Nephron (organoid): ENCODE measurements at regions not wholly inside any gene's neighbourhood (a gene's known extent, or its start where the extent isn't known, plus 50 kb on each side); places are given as distances from the start of the nearest gene placed in this dataset.
A peak's percentile ranks its signal among the peaks of the same experiment; 100 is the strongest.

ENCODE experiments used
- H3K27ac Mint-ChIP-seq, 3 experiments: 2 replicates each; pipeline ENCODE4 v1.8.0; 2020; ENCODE audit warnings: mixed read lengths in 3 of 3, mild to moderate bottlenecking in 2 of 3, moderate library complexity in 1 of 3
- H3K27me3 Mint-ChIP-seq: 2 replicates; pipeline ENCODE4 v1.8.0; 2021; ENCODE audit warnings: low read depth, mild to moderate bottlenecking, moderate library complexity, mixed read lengths
- H3K36me3 Mint-ChIP-seq: 2 replicates; pipeline ENCODE4 v1.8.0; 2020; ENCODE audit warnings: low read depth, mixed read lengths
- H3K4me1 Mint-ChIP-seq: 2 replicates; pipeline ENCODE4 v1.8.0; 2020; ENCODE audit warnings: mixed read lengths
- H3K4me3 Mint-ChIP-seq, 3 experiments: 2 replicates each; pipeline ENCODE4 v1.8.0; 2020; ENCODE audit warnings: mild to moderate bottlenecking in 3 of 3, mixed read lengths in 3 of 3, moderate library complexity in 2 of 3
- H3K9me3 Mint-ChIP-seq: 2 replicates; pipeline ENCODE4 v1.8.0; 2020; ENCODE audit warnings: mixed read lengths
- TF ChIP-seq, protein P1 (sequence below), 3 experiments: fragments of 200-600 bp; sonication (generic); IDR thresholded peaks; one replicate each; pipeline ENCODE4 v1.5.0; 2021; ENCODE audit warnings: antibody characterized with exemption in 3 of 3; ENCODE audit not compliant: unreplicated experiment in 3 of 3

- Mint-ChIP-seq H3K27ac (peak overlapping the region in 1 of 3 experiments; percentile 26), H3K4me3 (no peak overlapping the region), H3K9me3 (no peaks in the 10 kb centered on the region), H3K27me3 (no peaks in the 10 kb centered on the region), H3K4me1 (peaks cover 11% of the 10 kb centered on the region), H3K36me3 (no peaks in the 10 kb centered on the region)
- TF ChIP-seq, protein P1, sequence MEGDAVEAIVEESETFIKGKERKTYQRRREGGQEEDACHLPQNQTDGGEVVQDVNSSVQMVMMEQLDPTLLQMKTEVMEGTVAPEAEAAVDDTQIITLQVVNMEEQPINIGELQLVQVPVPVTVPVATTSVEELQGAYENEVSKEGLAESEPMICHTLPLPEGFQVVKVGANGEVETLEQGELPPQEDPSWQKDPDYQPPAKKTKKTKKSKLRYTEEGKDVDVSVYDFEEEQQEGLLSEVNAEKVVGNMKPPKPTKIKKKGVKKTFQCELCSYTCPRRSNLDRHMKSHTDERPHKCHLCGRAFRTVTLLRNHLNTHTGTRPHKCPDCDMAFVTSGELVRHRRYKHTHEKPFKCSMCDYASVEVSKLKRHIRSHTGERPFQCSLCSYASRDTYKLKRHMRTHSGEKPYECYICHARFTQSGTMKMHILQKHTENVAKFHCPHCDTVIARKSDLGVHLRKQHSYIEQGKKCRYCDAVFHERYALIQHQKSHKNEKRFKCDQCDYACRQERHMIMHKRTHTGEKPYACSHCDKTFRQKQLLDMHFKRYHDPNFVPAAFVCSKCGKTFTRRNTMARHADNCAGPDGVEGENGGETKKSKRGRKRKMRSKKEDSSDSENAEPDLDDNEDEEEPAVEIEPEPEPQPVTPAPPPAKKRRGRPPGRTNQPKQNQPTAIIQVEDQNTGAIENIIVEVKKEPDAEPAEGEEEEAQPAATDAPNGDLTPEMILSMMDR (IDR thresholded peaks at IDR 0.05; ENCODE audit: unreplicated experiment in 3 of 3) = no peak
Measured at GRCh38 chr9:11821306-11821975, 871.7 kb upstream of the TYRP1 start.

GRCh38 chr9:11828201-11828600, 865.0 kb upstream of the TYRP1 start:
- H3K4me1 Mint-ChIP-seq = peaks cover 12% of the 10 kb centered on the region
- no peaks in the 10 kb centered on the region for H3K27me3 Mint-ChIP-seq
- no peak overlapping the region for H3K27ac Mint-ChIP-seq
- TF ChIP-seq, protein P1 (IDR thresholded peaks at IDR 0.05; ENCODE audit: unreplicated experiment in 3 of 3) = no peak
- H3K9me3 Mint-ChIP-seq = no peaks in the 10 kb centered on the region
- no peak overlapping the region for H3K4me3 Mint-ChIP-seq
- H3K36me3 Mint-ChIP-seq = no peaks in the 10 kb centered on the region

DNA sequence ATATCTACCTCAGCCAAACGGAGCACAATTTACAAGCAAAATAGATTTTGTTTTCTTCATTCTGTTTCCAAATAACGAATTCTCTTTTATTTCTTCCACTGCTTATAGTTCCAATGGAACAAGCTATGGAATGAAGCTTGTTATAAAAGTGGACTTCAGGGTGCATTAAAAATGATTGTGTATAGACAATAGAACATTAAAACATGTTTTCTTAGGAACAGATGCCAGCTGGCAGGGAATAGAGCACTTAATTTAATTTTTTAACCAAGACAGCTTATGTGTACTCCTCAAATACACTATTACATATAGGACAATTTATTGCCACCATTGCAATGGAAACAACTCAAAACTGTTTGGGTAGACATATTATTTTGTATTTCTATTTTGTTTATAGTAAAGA, 860.1 kb upstream of the TYRP1 start:
- peaks cover 4% of the 10 kb centered on the region for H3K9me3 Mint-ChIP-seq
- no peaks in the 10 kb centered on the region for H3K36me3 Mint-ChIP-seq
- peak overlapping the region in 2 of 3 experiments; percentile 27 to 31 for H3K27ac Mint-ChIP-seq
- TF ChIP-seq, protein P1 (IDR thresholded peaks at IDR 0.05; ENCODE audit: unreplicated experiment in 3 of 3) = no peak
- no peaks in the 10 kb centered on the region for H3K27me3 Mint-ChIP-seq
- peaks cover 16% of the 10 kb centered on the region for H3K4me1 Mint-ChIP-seq
- no peak overlapping the region for H3K4me3 Mint-ChIP-seq

GRCh38 chr9:11868795-11869194, 824.4 kb upstream of the TYRP1 start:
- Mint-ChIP-seq H3K27me3 (no peaks in the 10 kb centered on the region), H3K4me1 (no peaks in the 10 kb centered on the region), H3K4me3 (no peak overlapping the region), H3K36me3 (no peaks in the 10 kb centered on the region), H3K27ac (no peak overlapping the region), H3K9me3 (no peaks in the 10 kb centered on the region)
- TF ChIP-seq, protein P1 (IDR thresholded peaks at IDR 0.05; ENCODE audit: unreplicated experiment in 3 of 3) = no peak

- Mint-ChIP-seq H3K4me1 (no peaks in the 10 kb centered on the region), H3K4me3 (no peak overlapping the region), H3K9me3 (no peaks in the 10 kb centered on the region), H3K27me3 (no peaks in the 10 kb centered on the region), H3K27ac (no peak overlapping the region), H3K36me3 (no peaks in the 10 kb centered on the region)
- TF ChIP-seq, protein P1 (IDR thresholded peaks at IDR 0.05; ENCODE audit: unreplicated experiment in 3 of 3) = no peak
Measured at GRCh38 chr9:11871852-11872251, 821.3 kb upstream of the TYRP1 start.

DNA sequence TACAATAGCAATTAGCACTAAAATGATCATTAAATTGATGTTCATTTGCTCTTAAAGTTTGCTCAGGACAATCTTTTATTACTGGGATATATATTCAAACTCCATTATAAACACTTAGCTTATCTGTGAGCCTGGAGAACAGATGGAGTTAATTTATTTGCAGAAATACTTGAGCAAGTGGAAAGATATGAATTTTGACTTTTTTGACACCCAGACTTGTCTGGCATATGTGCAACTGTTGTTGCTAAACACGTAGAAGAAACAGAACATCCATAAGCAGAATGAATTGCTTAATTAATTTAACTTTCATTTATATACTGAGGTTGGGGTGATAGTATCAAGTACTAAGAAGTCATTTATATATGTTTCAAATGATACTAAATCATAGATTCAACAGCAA, 820.7 kb upstream of the TYRP1 start:
- Mint-ChIP-seq H3K36me3 (no peaks in the 10 kb centered on the region), H3K4me1 (no peaks in the 10 kb centered on the region), H3K27me3 (no peaks in the 10 kb centered on the region), H3K4me3 (no peak overlapping the region), H3K9me3 (no peaks in the 10 kb centered on the region), H3K27ac (no peak overlapping the region)
- TF ChIP-seq, protein P1 (IDR thresholded peaks at IDR 0.05; ENCODE audit: unreplicated experiment in 3 of 3) = no peak
